ENCODE measurements at regions not wholly inside any gene's neighbourhood (a gene's known extent, or its start where the extent isn't known, plus 50 kb on each side); places are given as distances from the start of the nearest gene placed in this dataset.
"Not testable (repeated sequence)": the region's sequence is repeated elsewhere in the genome, so short reads cannot be mapped to it uniquely, and the experiment has no call there.

DNA sequence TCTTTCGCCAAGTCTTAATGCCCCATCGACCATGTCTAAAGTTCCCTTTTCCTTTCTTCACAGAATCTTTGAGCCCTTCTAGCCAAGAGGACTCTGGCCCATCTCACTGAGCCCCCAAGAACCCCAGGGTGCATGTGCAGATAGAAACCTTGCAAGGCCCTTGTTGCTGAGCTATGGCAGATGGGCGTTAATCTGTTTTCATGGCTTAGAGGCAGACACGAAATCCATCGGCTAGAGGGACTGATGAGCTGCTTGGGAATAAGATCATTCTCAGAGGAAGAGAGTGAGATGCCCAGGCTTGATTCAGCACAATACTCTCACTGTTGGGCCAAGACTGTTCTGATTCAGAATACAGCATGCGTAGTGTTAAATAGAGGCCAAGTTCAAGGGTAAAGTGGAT lies 262.5 kb upstream of the C9orf72 start:
- no peak overlapping the region for H3K27ac ChIP-seq
- TF ChIP-seq, protein P1, sequence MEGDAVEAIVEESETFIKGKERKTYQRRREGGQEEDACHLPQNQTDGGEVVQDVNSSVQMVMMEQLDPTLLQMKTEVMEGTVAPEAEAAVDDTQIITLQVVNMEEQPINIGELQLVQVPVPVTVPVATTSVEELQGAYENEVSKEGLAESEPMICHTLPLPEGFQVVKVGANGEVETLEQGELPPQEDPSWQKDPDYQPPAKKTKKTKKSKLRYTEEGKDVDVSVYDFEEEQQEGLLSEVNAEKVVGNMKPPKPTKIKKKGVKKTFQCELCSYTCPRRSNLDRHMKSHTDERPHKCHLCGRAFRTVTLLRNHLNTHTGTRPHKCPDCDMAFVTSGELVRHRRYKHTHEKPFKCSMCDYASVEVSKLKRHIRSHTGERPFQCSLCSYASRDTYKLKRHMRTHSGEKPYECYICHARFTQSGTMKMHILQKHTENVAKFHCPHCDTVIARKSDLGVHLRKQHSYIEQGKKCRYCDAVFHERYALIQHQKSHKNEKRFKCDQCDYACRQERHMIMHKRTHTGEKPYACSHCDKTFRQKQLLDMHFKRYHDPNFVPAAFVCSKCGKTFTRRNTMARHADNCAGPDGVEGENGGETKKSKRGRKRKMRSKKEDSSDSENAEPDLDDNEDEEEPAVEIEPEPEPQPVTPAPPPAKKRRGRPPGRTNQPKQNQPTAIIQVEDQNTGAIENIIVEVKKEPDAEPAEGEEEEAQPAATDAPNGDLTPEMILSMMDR (conservative IDR thresholded peaks at IDR 0.05): no peak
- no peak for TF ChIP-seq ZFX (IDR thresholded peaks at IDR 0.05)

DNA sequence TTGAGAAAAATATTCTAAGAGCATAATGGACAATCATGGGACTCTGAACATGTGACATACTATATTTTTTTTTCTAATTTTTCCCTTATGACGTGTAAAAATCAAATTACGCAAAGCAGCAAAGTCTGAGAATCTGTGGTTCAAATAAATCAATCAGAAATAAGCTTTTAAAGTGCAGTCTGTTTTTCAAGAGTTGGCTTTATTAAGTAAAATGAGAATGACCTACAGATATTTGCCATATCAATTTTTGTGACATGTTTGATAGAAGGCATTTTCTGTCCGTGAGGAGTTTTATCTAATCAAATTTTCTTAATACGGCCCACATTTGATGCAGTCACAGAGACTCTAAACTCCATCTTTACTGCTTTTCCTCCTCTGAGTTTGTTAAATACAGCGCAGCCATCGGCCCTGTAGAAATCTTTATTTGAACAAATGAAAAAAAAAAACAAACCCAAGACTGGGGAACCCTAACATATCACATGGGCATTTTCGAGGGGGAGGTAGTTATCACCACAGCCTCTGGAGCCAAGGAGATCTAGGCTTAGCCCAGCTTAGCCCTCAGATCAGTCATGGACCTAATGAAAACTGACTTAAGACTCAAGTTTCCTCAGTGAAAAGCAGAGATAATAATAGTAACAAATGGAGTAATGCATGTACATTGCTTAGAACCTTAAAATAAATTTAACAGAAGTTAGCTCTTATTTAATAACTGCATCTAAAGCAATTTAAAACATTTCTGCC lies 263.6 kb upstream of the C9orf72 start:
- no peak overlapping the region for H3K27ac ChIP-seq
- TF ChIP-seq, protein P1 (conservative IDR thresholded peaks at IDR 0.05): no peak

DNA sequence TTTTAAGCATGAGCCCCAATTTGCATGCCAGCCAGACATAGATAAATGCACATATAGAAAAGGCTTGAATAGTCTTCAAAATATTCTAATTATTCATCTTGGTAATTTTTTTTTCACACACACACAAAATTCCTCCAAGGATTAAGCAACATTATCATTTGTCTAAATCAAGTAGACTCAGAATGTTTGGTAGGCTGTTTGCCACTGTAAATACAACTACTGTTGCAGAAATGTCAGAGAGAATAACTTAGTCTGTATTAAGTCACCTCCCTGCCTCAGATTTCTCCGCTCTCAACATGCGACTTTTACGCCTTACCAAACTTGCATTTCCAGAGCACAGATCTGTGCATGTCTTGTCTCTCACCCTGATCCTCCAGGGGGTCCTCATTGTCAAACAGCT lies 265.6 kb upstream of the C9orf72 start:
- H3K27ac ChIP-seq: no peak overlapping the region
- TF ChIP-seq, protein P1 (conservative IDR thresholded peaks at IDR 0.05): no peak
- no peak for TF ChIP-seq ZFX (IDR thresholded peaks at IDR 0.05)

DNA sequence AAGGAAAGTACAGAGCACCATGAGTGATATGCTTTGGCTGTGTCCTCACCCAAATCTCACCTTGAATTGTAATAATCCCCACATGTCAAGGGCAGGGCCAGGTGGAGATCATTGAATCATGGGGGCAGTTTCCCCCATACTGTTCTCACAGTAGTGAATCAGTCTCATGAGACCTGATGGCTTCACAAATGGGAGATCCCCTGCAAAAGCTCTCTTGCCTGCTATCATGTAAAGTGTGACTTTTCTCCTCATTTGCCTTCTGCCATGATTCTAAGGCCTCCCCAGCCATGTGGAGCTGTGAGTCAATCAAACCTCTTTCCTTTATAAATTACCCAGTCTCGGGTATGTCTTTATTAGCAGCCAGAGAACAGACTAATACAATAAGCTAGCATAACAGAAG lies 266.5 kb upstream of the C9orf72 start:
- H3K27ac ChIP-seq: not testable (repeated sequence)

DNA sequence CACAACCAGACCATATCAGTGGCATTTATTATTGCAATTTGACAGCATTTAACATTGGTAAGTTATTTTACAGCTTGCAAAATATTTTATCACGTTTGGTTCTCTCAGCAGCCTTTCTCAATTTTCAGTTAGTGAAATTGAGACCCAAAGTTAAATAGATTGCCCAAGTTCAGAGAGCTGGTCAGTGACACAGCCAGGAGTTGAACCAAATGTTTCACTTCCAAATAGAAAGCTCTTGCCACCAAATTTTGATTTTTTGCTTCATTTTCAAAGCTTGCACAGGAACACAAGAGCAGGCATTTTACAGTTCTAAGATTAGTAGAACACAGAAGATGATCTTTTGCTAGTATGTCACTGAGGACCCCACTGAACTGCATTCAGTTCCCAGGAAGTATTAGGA lies 271.5 kb upstream of the C9orf72 start:
- TF ChIP-seq, protein P1 (conservative IDR thresholded peaks at IDR 0.05): no peak
- TF ChIP-seq ZFX (IDR thresholded peaks at IDR 0.05): no peak
- H3K27ac ChIP-seq: no peak overlapping the region

DNA sequence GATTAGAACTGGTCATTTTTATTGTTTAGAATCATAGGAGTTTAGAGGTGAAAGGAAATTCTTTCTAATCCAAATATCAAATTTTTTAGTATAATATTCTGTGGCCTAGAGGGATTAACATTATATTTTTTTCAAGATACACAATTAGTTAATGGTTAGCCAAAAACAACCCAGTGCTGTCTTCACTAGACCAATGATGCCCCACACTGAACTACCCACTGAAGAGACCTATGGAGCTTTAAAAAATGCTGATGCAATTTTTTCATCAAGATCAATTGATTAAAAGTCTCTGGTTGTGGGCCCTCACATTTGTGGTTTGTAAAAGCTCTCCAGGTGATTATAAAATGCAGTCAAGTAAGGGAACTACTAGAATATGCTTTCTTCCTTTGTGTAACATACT lies 274.1 kb upstream of the C9orf72 start:
- TF ChIP-seq ZFX (IDR thresholded peaks at IDR 0.05): no peak
- TF ChIP-seq, protein P1 (conservative IDR thresholded peaks at IDR 0.05): no peak
- H3K27ac ChIP-seq: no peak overlapping the region

DNA sequence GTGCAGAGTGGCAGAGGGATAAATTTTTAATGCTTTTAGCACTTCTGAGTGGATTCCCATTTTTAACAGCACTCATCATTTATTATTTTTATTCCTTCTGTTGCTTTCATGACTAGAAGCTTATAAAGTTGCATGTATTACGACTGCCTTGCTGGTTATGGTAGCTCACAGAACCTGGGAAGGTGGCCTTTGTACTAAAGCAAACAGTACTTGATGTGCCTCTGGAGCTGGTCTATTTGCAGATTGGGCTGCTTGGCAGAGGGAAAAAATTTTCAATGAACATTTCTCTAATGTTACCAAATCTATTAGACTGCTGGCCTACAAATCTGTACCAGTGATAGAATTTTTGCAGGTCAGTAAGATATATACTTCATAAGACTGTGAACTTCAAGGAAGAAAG lies 274.5 kb upstream of the C9orf72 start:
- TF ChIP-seq, protein P1 (conservative IDR thresholded peaks at IDR 0.05): no peak
- TF ChIP-seq ZFX (IDR thresholded peaks at IDR 0.05): no peak
- no peak overlapping the region for H3K27ac ChIP-seq

DNA sequence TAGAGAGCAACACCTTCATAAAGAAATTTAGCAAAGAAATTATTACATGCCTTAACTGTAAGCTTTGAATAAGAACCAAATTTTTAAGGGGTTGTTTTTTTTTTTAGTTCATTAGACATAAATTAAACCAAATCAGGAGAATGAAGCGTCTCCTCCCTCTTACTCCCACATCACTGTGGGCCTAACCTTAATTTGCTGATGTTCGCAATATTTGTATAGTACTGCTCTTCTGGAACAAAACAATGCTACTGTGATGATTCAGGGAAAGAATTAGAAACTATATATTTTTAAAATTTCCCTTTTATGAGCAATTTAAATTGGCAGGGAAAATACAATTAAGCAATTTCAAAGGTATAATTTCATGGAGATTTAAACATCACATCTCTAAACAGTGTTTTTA lies 275.0 kb upstream of the C9orf72 start:
- TF ChIP-seq, protein P1 (conservative IDR thresholded peaks at IDR 0.05): no peak
- TF ChIP-seq ZFX (IDR thresholded peaks at IDR 0.05): no peak

More for the DNA sequence above, 275.0 kb upstream of the C9orf72 start:
- no peak overlapping the region for H3K27ac ChIP-seq

All from C4-2B (cell line).